Right renal cortex interstitium (tissue), 3 donors: ENCODE measurements at regions not wholly inside any gene's neighbourhood (a gene's known extent, or its start where the extent isn't known, plus 50 kb on each side); places are given as distances from the start of the nearest gene placed in this dataset.

ENCODE experiments used
- DNase-seq, 3 donors: peaks; one replicate each; pipeline ENCODE4 v3.0.0-alpha.2; 2013; ENCODE audit warnings: low read depth in 3 of 3, low spot score in 2 of 3

DNA sequence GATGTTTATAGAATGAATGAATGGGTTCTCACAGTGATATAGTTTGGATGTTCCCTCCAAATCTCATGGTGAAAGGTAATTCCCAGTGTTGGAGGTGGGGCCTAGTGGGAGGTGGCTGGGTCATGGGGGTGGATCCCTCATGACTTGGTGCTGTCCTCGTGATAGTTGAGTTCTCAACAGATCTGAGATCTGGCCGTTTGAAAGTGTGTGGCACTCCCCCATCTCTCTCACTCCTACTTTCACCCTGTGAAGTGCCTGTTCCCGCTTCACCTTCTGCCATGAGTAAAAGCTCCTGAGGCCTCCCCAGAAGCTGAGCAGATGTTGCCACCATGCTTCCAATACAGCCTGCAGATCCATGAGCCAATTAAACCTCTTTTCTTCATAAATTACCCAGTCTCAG is 170.8 kb upstream of the LINGO1 start:
- DNase-seq = no peak

GRCh38 chr15:77800305-77800704 is 167.6 kb upstream of the LINGO1 start:
- no peak for DNase-seq

DNA sequence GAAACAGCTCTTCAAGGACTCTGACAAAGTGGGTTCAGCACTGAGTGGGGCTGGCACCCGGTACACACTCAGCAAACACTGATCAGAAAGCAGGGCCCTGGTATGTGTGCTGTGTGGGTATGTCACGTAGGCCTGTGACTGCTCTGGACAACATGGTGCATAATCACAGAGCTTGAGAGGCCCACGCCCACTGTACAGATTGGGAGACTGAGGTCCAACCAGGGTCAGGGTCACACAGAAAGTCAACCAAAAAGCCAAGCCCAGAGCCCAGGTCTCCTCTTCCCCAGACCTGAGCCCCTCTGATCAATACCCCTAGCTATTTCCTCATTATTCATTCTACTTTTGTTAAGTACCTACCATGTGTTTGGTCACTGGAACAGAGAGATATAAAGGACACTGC is 166.1 kb upstream of the LINGO1 start:
- DNase-seq = no peak

GRCh38 chr15:77798151-77798835 is 165.6 kb upstream of the LINGO1 start:
- DNase-seq = no peak

DNA sequence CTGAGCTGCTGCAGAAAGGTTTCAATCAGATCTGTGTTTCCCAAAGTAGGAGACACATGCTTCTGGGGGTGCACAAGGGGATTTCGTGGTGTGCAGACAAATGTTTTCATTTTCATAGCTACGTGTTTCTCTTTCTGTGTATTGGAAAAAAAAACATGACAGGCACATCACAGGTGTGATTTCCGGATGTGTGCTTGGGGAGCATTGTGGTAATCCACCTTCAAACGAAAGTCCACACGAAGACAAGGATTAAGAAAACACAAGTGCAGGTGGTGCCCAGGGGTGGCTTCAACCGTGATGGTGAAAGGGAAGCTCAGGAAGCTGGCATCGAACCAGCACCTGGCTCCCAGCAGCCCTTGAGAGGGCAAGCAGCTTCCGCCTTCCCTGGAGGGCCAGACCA is 164.6 kb upstream of the LINGO1 start:
- DNase-seq = no peak

DNA sequence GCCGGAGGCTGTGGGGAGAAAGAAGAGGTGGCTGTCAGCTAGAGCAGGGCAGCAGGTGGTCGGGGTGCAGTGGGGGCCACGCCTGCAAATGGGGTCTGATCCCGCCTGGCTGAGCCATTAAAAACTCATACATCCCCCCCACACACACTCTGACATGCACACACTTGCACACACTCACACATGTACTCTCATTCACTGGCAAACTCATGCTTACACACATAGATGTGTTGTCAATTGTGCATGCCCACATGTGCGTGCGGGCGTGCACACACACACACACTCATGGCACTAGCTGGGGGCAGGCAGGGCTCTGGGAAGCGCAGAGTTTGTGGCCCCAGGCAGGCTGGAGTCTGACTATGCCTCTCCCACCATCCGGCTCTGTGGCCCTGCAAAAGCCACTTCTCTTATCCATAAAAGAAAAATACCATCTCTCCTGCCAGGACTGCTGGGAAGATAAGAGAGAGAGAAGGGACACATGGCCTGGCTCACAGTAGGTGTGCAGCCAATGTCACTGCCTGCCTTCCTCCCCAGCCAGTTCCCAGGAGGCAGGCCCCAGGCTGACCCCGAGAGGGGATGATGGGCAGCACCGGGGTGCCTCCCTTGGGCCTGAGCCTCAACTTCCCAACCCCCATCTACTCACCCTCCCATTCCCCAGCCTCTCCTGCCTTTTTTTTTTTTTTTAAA is 163.5 kb upstream of the LINGO1 start:
- DNase-seq = no peak

- DNase-seq = no peak
Observed at GRCh38 chr15:77795446-77795845, 162.7 kb upstream of the LINGO1 start.

GRCh38 chr15:77791941-77792340 is 159.2 kb upstream of the LINGO1 start:
- DNase-seq = no peak

DNA sequence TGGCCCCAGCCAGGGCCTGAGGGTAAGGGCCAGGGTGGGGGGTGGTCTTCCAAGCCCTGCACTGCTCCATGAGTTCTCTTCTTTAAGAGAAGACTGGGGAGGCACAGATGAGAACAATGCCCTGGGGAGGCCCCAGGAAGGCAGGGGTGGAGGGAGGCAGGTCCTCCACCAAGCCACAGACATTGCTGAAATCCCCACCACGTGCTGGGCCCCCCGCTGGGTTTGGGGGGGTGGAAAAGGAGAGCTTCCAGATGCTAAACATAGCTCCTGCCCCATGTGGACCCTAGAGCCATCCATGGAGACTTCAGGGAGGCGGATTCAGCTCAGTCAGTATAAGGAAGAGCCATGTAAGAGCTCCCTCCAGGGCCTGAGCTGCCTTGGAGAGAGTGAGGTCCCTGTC is 157.8 kb upstream of the LINGO1 start:
- no peak for DNase-seq

DNA sequence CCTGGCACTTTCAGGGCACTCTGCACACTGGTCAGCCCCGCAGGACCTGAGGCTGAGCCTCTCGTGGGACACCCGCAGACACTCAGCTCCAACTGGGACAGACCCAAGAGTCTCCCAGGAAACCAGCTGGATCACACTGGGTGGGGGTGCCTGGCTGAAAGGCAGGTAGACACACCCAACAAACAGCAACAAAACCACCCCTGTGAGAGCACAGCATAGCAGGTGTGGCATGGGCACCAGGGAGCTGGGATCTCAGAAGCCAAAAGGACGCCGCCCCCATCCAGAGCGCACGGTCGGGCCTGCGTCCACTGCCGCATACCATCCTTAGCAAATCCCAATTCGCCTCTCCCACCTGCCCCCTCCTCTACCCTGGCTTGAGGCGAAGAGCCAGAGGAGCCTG is 154.2 kb upstream of the LINGO1 start:
- no peak for DNase-seq

- no peak for DNase-seq
Observed at GRCh38 chr15:77786181-77786890, 153.6 kb upstream of the LINGO1 start.

GRCh38 chr15:77784361-77785292 is 151.9 kb upstream of the LINGO1 start:
- DNase-seq = no peak

GRCh38 chr15:77783636-77784035 is 150.9 kb upstream of the LINGO1 start:
- no peak for DNase-seq

DNA sequence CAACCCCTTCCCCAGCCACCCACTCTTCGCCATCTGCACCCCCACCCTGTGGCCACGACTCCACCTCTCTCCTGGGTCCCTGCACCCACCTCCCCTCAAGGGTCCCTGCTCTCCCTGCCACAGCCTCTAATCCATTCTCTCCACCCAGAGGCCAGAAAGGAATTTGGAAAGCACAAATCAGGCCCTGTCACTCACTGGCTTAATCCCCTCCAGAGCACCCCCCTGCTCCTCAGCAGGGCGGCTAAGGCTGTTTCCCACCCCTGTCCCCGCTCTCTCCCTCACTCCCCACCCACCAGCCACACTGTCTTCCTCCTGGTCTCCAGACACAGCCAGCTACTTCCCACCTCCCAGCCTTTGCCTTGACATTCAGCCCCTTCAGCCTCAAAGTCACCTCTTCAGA is 150.0 kb upstream of the LINGO1 start:
- DNase-seq = no peak

DNA sequence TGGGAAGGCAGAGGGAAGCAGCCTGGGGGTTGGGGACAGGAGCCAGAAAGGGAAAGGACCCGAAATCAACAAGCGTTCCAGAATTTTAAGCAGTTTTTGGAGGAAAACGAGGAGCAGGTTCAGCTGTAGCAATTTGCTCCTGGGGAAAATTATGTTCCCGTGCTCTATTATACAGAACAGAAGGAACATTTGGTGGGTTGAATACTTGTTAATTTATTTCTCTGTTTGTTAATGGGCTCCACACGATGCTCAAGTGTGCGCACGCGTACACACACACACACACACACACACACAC is 149.2 kb upstream of the LINGO1 start:
- no peak for DNase-seq

DNA sequence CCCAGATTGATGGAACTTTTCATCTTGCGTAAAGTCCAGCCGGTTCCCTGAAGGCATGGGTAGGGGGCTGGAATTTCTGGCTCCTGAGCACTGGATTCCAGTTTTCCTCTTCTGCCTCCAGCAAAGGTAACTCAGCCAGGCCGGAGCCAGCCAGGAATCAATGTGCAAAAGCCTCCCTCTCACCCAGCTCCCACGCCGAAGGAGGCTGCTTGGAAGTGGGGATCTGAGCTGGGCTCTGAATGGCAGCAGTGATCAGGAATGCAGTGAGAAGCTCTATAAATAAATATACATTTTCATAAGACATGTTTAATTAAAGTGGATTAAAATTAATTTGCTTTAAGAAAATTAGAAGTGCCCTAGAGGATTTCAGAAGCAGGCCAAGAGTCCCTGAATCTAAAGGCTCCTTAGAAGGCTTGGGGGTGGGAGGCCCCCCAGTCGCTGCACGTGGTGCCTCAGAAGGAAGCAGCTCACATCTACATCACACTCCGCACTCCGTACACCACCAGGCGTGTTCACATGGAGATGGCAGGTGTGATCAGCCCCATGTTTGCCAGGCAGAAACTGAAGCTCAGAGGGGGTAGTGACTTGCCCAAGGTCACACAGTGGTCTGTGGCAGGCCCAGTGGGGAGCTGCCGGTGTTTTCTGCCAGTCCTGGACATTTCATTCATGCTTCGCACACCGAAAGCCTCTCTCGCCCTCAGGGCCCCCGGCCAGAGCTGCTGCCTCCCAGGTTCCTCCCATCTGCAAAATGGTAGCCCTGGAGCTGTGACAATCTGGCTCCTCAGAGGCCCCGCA is 148.6 kb upstream of the LINGO1 start:
- no peak for DNase-seq

GRCh38 chr15:77778802-77779201 is 146.1 kb upstream of the LINGO1 start:
- no peak for DNase-seq

DNA sequence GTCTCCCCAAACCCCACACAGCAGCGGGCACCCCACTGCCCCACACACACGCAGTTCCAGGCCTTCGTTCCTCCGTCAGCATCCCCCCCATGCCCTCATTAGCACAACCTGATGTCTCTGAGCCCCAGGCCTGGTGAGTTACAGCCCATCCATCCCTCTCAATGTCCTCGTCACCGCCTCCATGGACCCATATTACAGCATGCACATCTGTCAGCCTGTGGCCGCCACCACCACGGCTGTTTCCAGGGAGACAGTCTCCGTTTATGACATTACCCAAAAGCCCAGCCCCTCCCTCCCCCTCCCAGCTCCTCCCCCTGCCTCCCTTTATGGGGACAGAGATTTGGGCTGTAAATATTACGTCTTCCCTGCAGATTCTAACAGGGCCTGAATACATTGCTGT is 143.1 kb upstream of the LINGO1 start:
- no peak for DNase-seq

DNA sequence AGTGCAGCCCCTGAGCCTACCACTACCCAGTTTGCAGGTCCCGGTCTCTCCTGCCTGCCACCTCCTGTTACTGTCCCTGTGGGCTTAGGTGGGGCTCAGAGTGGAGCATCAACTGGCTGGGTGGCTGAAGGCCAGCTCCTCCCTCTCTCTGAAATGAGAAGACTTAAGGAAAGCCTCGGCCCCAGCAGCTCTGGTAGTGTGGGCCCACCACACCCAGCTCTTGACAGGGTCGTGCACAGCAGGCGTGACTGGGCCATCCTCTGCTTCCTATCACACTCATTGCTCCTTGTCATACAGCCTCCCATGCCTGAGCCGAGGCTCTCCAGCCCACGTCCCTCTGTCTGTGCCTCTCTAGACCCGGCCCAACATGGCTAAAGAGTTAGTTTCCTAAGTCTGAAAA is 142.7 kb upstream of the LINGO1 start:
- DNase-seq = no peak

GRCh38 chr15:77774350-77774749 is 141.6 kb upstream of the LINGO1 start:
- no peak for DNase-seq
